Endothelial cell (in vitro differentiated cells): ENCODE measurements at regions not wholly inside any gene's neighbourhood (a gene's known extent, or its start where the extent isn't known, plus 50 kb on each side); places are given as distances from the start of the nearest gene placed in this dataset.
"Not testable (repeated sequence)": the region's sequence is repeated elsewhere in the genome, so short reads cannot be mapped to it uniquely, and the experiment has no call there.

ENCODE experiments used
- DNase-seq: peaks from one replicate; pipeline ENCODE4 v3.0.0; 2021; ENCODE audit warnings: low spot score
- H3K27ac Mint-ChIP-seq: one replicate; pipeline ENCODE4 v1.8.0; 2021; ENCODE audit warnings: mixed read lengths, inconsistent platforms; ENCODE audit not compliant: unreplicated experiment
- H3K27me3 Mint-ChIP-seq: one replicate; pipeline ENCODE4 v1.8.0; 2021; ENCODE audit warnings: mild to moderate bottlenecking, moderate library complexity, mixed read lengths, inconsistent platforms; ENCODE audit not compliant: unreplicated experiment
- H3K36me3 Mint-ChIP-seq: one replicate; pipeline ENCODE4 v1.8.0; 2021; ENCODE audit warnings: mild to moderate bottlenecking, low read depth, mixed read lengths, inconsistent platforms; ENCODE audit not compliant: unreplicated experiment
- H3K4me1 Mint-ChIP-seq: one replicate; pipeline ENCODE4 v1.8.0; 2021; ENCODE audit warnings: mild to moderate bottlenecking, mixed read lengths, inconsistent platforms; ENCODE audit not compliant: unreplicated experiment
- H3K4me3 Mint-ChIP-seq: one replicate; pipeline ENCODE4 v1.8.0; 2021; ENCODE audit warnings: mild to moderate bottlenecking, mixed read lengths, inconsistent platforms; ENCODE audit not compliant: unreplicated experiment
- H3K9me3 Mint-ChIP-seq: one replicate; pipeline ENCODE4 v1.8.0; 2021; ENCODE audit warnings: mixed read lengths, inconsistent platforms; ENCODE audit not compliant: unreplicated experiment
- CTCF ChIP-seq: fragments of 200-600 bp; sonication (generic); IDR thresholded peaks from one replicate; pipeline ENCODE4 v1.5.0; 2021; ENCODE audit warnings: antibody characterized with exemption; ENCODE audit not compliant: unreplicated experiment

DNA sequence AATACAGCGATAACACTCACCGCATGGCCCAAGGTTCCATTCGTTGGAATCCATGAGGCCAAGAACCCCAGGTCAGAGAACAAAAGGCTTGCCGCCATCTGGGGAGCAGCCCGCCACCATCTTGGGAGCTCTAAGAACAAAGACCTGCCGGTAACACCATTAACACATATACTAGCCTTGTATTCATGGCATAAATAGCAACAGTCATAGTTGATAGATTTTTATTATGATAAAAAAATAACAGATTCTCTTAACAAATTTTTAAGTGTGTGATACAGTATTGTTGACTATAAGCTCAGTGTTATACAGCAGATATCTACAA, 309.4 kb downstream of the GLUD2 start:
- Mint-ChIP-seq H3K27me3 (no peaks in the 10 kb centered on the region), H3K9me3 (no peaks in the 10 kb centered on the region), H3K4me3 (no peak overlapping the region), H3K4me1 (no peaks in the 10 kb centered on the region), H3K36me3 (no peaks in the 10 kb centered on the region), H3K27ac (no peak overlapping the region)
- DNase-seq: no peak
- no peak for TF ChIP-seq CTCF

DNA sequence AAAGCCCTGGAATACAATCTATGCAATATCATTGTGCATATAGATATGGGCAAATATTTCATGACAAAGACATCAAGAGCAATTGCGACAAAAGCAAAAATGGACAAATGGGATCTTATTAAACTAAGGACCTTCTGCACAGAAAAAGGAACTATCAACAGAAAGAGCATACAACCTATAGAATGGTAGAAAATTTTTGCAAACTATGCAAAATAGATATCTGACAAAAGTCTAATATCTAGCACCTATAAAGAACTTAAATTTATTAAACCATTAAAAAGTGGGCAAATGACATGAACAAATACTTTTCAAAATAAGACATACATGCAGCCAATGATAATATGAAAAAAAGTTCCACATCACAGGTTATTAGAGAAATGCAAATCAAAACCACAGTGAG, 312.9 kb downstream of the GLUD2 start:
- H3K4me1 Mint-ChIP-seq: no peaks in the 10 kb centered on the region
- no peaks in the 10 kb centered on the region for H3K27me3 Mint-ChIP-seq
- H3K36me3 Mint-ChIP-seq: no peaks in the 10 kb centered on the region
- no peak overlapping the region for H3K27ac Mint-ChIP-seq
- TF ChIP-seq CTCF: no peak
- H3K4me3 Mint-ChIP-seq: no peak overlapping the region
- DNase-seq: no peak
- H3K9me3 Mint-ChIP-seq: no peaks in the 10 kb centered on the region

- Mint-ChIP-seq H3K4me3 (no peak overlapping the region), H3K9me3 (no peaks in the 10 kb centered on the region)
Observed at GRCh38 chrX:121365572-121366161, 318.3 kb downstream of the GLUD2 start.

GRCh38 chrX:121374471-121374870, 327.1 kb downstream of the GLUD2 start:
- H3K36me3 Mint-ChIP-seq: no peaks in the 10 kb centered on the region
- no peaks in the 10 kb centered on the region for H3K27me3 Mint-ChIP-seq
- no peak for DNase-seq
- H3K9me3 Mint-ChIP-seq: no peaks in the 10 kb centered on the region
- TF ChIP-seq CTCF: no peak
- H3K27ac Mint-ChIP-seq: no peak overlapping the region
- H3K4me1 Mint-ChIP-seq: no peaks in the 10 kb centered on the region
- no peak overlapping the region for H3K4me3 Mint-ChIP-seq

More at GRCh38 chrX:121365572-121366161, 318.3 kb downstream of the GLUD2 start:
- Mint-ChIP-seq H3K4me1 (no peaks in the 10 kb centered on the region), H3K27ac (no peak overlapping the region), H3K27me3 (no peaks in the 10 kb centered on the region), H3K36me3 (no peaks in the 10 kb centered on the region)
- no peak for TF ChIP-seq CTCF
- no peak for DNase-seq

- H3K27ac Mint-ChIP-seq, H3K4me1 Mint-ChIP-seq, H3K27me3 Mint-ChIP-seq, DNase-seq, H3K4me3 Mint-ChIP-seq, H3K36me3 Mint-ChIP-seq, H3K9me3 Mint-ChIP-seq: not testable (repeated sequence)
Observed at GRCh38 chrX:121381915-121382314, 334.5 kb downstream of the GLUD2 start.
